MM.1S (cell line): ENCODE measurements at regions not wholly inside any gene's neighbourhood (a gene's known extent, or its start where the extent isn't known, plus 50 kb on each side); places are given as distances from the start of the nearest gene placed in this dataset.

Experiments used
- DNase-seq: peaks from one replicate; pipeline ENCODE4 v3.0.0-alpha.2; 2015
- H2AFZ ChIP-seq: fragments of 300-600 bp; sonication (generic); 2 replicates; pipeline ENCODE4 v1.6.0; 2016; ENCODE audit warnings: antibody characterized with exemption, low read length
- H3F3A ChIP-seq: fragments of 300-600 bp; sonication (generic); 2 replicates; pipeline ENCODE4 v1.6.1; 2016; ENCODE audit warnings: mild to moderate bottlenecking, antibody characterized with exemption, low read length, moderate library complexity, mixed read lengths; ENCODE audit not compliant: insufficient read depth
- H3K27ac ChIP-seq: fragments of 300-600 bp; sonication (generic); 2 replicates; pipeline ENCODE4 v1.5.1; 2016; ENCODE audit warnings: mild to moderate bottlenecking, low read length
- H3K27me3 ChIP-seq: fragments of 300-600 bp; sonication (generic); replicated peaks from 2 replicates; pipeline ENCODE4 v1.6.0; 2016; ENCODE audit warnings: low read length; ENCODE audit not compliant: insufficient read depth
- H3K36me3 ChIP-seq: fragments of 300-600 bp; sonication (generic); replicated peaks from 2 replicates; pipeline ENCODE4 v1.6.1; 2016; ENCODE audit warnings: mild to moderate bottlenecking, low read length, mixed read lengths; ENCODE audit not compliant: insufficient read depth
- H3K4me1 ChIP-seq: fragments of 300-600 bp; sonication (generic); 2 replicates; pipeline ENCODE4 v1.6.1; 2016; ENCODE audit warnings: low read length, mixed read lengths
- H3K4me2 ChIP-seq: fragments of 300-600 bp; sonication (generic); 2 replicates; pipeline ENCODE4 v1.6.0; 2016; ENCODE audit warnings: low read depth, low read length
- H3K4me3 ChIP-seq: fragments of 300-600 bp; sonication (generic); 2 replicates; pipeline ENCODE4 v1.5.1; 2016; ENCODE audit warnings: low read length, mixed read lengths
- H3K79me2 ChIP-seq: fragments of 300-600 bp; sonication (generic); 2 replicates; pipeline ENCODE4 v1.6.1; 2016; ENCODE audit warnings: mixed run types, low read length, mixed read lengths
- H3K9ac ChIP-seq: fragments of 300-600 bp; sonication (generic); 2 replicates; pipeline ENCODE4 v1.6.1; 2016; ENCODE audit warnings: low read length, mixed read lengths
- H3K9me2 ChIP-seq: fragments of 300-600 bp; sonication (generic); replicated peaks from 2 replicates; pipeline ENCODE4 v1.6.1; 2016; ENCODE audit warnings: mild to moderate bottlenecking, low read length, mixed read lengths; ENCODE audit not compliant: insufficient read depth
- H3K9me3 ChIP-seq: fragments of 300-600 bp; sonication (generic); replicated peaks from 2 replicates; pipeline ENCODE4 v1.6.1; 2016; ENCODE audit warnings: mild to moderate bottlenecking, low read length, mixed read lengths; ENCODE audit not compliant: insufficient read depth
- H4K20me1 ChIP-seq: fragments of 300-600 bp; sonication (generic); 2 replicates; pipeline ENCODE4 v1.6.1; 2016; ENCODE audit warnings: mild to moderate bottlenecking, low read length, moderate library complexity, mixed read lengths; ENCODE audit not compliant: insufficient read depth
- CTCF ChIP-seq: fragments of 300-600 bp; sonication (generic); IDR thresholded peaks from 2 replicates; pipeline ENCODE4 v1.5.1; 2016; ENCODE audit warnings: antibody characterized with exemption, low read length, mixed read lengths
- EZH2 ChIP-seq: fragments of 300-600 bp; sonication (generic); optimal IDR thresholded peaks from 2 replicates; pipeline ENCODE3; 2017; ENCODE audit warnings: low read depth, mild to moderate bottlenecking, antibody characterized with exemption, low read length, mixed read lengths
- EZH2phosphoT487 ChIP-seq: fragments of 300-600 bp; sonication (generic); IDR thresholded peaks from 2 replicates; pipeline ENCODE4 v1.6.1; 2018; ENCODE audit warnings: antibody characterized with exemption, low read length

GRCh38 chr13:47220453-47221140, 323.7 kb upstream of the HTR2A start:
- no peak for DNase-seq
- Histone ChIP-seq H3K4me1 (no peaks in the 10 kb centered on the region), H3K79me2 (no peaks in the 10 kb centered on the region), H3K36me3 (no peaks in the 10 kb centered on the region), H3K4me2 (no peak overlapping the region), H2AFZ (no peak overlapping the region), H3F3A (no peaks in the 10 kb centered on the region), H3K4me3 (no peak overlapping the region), H3K9me2 (no peaks in the 10 kb centered on the region), H3K9me3 (no peaks in the 10 kb centered on the region), H3K27me3 (no peaks in the 10 kb centered on the region), H4K20me1 (no peaks in the 10 kb centered on the region), H3K27ac (no peak overlapping the region), H3K9ac (no peak overlapping the region)
- TF ChIP-seq CTCF (no peak), EZH2 (no peak), EZH2phosphoT487 (no peak)

GRCh38 chr13:47218611-47219010, 321.8 kb upstream of the HTR2A start:
- Histone ChIP-seq H3K79me2 (no peaks in the 10 kb centered on the region), H3K4me2 (no peak overlapping the region), H3K27me3 (no peaks in the 10 kb centered on the region), H3K9ac (no peak overlapping the region), H3K4me1 (no peaks in the 10 kb centered on the region), H3K4me3 (no peak overlapping the region), H4K20me1 (no peaks in the 10 kb centered on the region), H3K27ac (no peak overlapping the region), H3K9me3 (no peaks in the 10 kb centered on the region), H2AFZ (no peak overlapping the region), H3K36me3 (no peaks in the 10 kb centered on the region), H3K9me2 (no peaks in the 10 kb centered on the region), H3F3A (no peaks in the 10 kb centered on the region)
- DNase-seq: no peak
- TF ChIP-seq CTCF (no peak), EZH2phosphoT487 (no peak), EZH2 (no peak)

GRCh38 chr13:47216176-47216822, 319.4 kb upstream of the HTR2A start:
- peak; percentile 47 for DNase-seq
- Histone ChIP-seq H3K79me2 (no peaks in the 10 kb centered on the region), H3K9me3 (no peaks in the 10 kb centered on the region), H3K4me2 (no peak overlapping the region), H3K27me3 (no peaks in the 10 kb centered on the region), H3K9me2 (no peaks in the 10 kb centered on the region), H3K4me1 (no peaks in the 10 kb centered on the region), H3K4me3 (no peak overlapping the region), H3K9ac (no peak overlapping the region), H3F3A (no peaks in the 10 kb centered on the region), H2AFZ (no peak overlapping the region), H3K36me3 (no peaks in the 10 kb centered on the region), H4K20me1 (no peaks in the 10 kb centered on the region), H3K27ac (no peak overlapping the region)
- no peak for TF ChIP-seq CTCF
- TF ChIP-seq EZH2: no peak
- no peak for TF ChIP-seq EZH2phosphoT487
